ENCODE measurements at regions not wholly inside any gene's neighbourhood (a gene's known extent, or its start where the extent isn't known, plus 50 kb on each side); places are given as distances from the start of the nearest gene placed in this dataset.

DNA sequence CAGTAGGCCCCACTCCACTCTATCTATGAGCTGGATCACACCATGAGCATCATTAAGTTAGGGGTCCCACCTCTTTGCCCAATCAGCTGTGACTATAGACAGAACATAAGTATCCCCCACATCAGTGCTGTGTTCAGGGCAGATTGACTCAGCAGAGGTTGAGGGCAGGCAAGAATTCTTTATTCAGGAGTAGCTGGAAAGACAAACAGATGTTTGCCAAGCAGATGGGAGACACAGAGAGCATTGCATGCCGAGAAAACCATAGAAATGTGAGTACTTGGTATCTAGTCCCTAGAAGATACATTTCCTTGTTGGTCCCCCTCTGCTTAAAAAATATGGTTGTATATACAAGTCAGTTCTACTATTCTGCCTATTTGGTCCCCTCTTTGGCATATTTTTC, 440.8 kb downstream of the RAP2B start:
- intact Hi-C loops (cut with DNase I), result no loop called here
- 88% methylated on average over 1 of the region's 1 CpG for WGBS

DNA sequence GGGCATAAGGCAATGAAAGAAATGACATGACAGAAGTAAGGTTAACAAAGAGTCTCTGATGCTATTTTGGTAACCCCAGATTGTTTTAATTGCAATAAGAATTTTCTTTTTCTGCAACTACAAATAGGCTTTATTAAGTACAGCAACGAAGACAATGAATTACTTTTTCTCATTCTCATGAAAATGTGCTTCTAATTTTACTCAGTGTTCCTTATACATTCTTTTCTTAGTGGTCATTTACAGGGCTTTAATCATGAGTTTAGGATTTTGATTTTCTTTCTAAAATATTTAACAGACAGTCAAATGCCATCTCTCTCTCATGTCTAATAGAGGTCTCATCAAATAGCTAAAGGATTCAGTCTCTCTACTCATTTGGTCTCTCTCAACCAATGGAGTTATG, 452.1 kb downstream of the RAP2B start:
- DNase-seq (ENCODE audit: extremely low spot score), result no peak
- WGBS, result 74% methylated on average over 1 of the region's 1 CpG

More for the DNA sequence above, 440.8 kb downstream of the RAP2B start:
- DNase-seq (ENCODE audit: extremely low spot score), result no peak
- no peak overlapping the region for H3K27ac ChIP-seq (replicated peaks in 1 of 4)
- no peaks in the 10 kb centered on the region for H3K9me3 ChIP-seq
- H3K4me3 ChIP-seq, result no peak overlapping the region
- no peaks in the 10 kb centered on the region for H3K36me3 ChIP-seq
- TF ChIP-seq EP300 (IDR thresholded peaks at IDR 0.05) (no peak), POLR2A (IDR thresholded peaks at IDR 0.05; ENCODE audit: low read depth) (no peak), POLR2AphosphoS5 (IDR thresholded peaks at IDR 0.05) (no peak)
- TF ChIP-seq, protein P1, sequence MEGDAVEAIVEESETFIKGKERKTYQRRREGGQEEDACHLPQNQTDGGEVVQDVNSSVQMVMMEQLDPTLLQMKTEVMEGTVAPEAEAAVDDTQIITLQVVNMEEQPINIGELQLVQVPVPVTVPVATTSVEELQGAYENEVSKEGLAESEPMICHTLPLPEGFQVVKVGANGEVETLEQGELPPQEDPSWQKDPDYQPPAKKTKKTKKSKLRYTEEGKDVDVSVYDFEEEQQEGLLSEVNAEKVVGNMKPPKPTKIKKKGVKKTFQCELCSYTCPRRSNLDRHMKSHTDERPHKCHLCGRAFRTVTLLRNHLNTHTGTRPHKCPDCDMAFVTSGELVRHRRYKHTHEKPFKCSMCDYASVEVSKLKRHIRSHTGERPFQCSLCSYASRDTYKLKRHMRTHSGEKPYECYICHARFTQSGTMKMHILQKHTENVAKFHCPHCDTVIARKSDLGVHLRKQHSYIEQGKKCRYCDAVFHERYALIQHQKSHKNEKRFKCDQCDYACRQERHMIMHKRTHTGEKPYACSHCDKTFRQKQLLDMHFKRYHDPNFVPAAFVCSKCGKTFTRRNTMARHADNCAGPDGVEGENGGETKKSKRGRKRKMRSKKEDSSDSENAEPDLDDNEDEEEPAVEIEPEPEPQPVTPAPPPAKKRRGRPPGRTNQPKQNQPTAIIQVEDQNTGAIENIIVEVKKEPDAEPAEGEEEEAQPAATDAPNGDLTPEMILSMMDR (IDR thresholded peaks at IDR 0.05), result no peak
- no peaks in the 10 kb centered on the region for H3K27me3 ChIP-seq
- H3K4me1 ChIP-seq, result no peaks in the 10 kb centered on the region

DNA sequence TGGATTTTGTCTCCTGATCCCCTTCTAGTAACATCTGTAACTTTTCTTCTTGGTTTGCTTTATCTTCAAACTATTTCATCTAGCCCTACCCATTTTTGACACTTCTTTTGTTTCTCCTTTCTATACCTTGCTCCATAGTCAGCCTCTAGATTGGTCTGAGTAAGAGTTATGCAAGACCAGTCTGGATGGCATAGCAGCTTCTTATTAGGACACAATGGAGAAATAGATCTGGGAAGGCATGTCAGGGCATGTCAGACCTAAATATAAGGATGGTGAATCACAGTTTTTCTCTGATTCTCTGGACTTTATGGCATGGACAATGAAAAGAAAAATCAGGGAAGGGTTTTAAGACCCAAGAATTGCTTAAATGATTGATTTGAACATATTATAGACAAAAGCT, 452.5 kb downstream of the RAP2B start:
- Histone ChIP-seq H3K9me3 (no peaks in the 10 kb centered on the region), H3K36me3 (no peaks in the 10 kb centered on the region), H3K4me3 (no peak overlapping the region), H3K4me1 (peaks cover 0 to 7% (median 0%) of the 10 kb centered on the region in 4 donors), H3K27ac (replicated peaks in 1 of 4) (no peak overlapping the region), H3K27me3 (no peaks in the 10 kb centered on the region)
- DNase-seq (ENCODE audit: extremely low spot score), result no peak
- no peak for TF ChIP-seq EP300 (IDR thresholded peaks at IDR 0.05)
- TF ChIP-seq, protein P1 (IDR thresholded peaks at IDR 0.05), result no peak
- no peak for TF ChIP-seq POLR2A (IDR thresholded peaks at IDR 0.05; ENCODE audit: low read depth)
- no peak for TF ChIP-seq POLR2AphosphoS5 (IDR thresholded peaks at IDR 0.05)
- intact Hi-C loops (cut with DNase I), result no loop called here

More for the DNA sequence above, 452.1 kb downstream of the RAP2B start:
- intact Hi-C loops (cut with DNase I), result no loop called here
- no peaks in the 10 kb centered on the region for H3K9me3 ChIP-seq
- TF ChIP-seq POLR2AphosphoS5 (IDR thresholded peaks at IDR 0.05) (no peak), EP300 (IDR thresholded peaks at IDR 0.05) (no peak), POLR2A (IDR thresholded peaks at IDR 0.05; ENCODE audit: low read depth) (no peak)
- TF ChIP-seq, protein P1 (IDR thresholded peaks at IDR 0.05), result no peak
- H3K27me3 ChIP-seq, result no peaks in the 10 kb centered on the region
- H3K36me3 ChIP-seq, result no peaks in the 10 kb centered on the region
- no peak overlapping the region for H3K4me3 ChIP-seq
- peaks cover 0 to 7% (median 0%) of the 10 kb centered on the region in 4 donors for H3K4me1 ChIP-seq
- H3K27ac ChIP-seq (replicated peaks in 1 of 4), result no peak overlapping the region

DNA sequence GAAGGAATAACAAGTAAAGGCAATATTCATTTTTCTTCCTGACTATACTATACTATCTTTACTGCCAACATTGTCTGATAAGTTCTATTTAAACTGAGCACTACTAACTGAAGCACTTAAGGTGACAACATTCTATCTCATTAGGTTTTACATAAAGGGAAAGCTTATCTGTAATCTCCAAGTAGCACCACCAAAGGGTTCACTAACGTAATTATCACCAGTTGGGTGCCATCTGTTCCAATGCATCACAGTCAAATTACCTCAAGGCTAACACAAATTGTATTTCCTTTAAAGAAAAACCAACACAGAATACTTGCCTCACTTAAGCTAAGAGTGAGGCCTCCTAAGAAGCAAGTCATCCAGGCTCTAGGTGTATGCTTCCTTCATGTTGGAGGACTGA, 453.8 kb downstream of the RAP2B start:
- TF ChIP-seq, protein P1 (IDR thresholded peaks at IDR 0.05), result no peak
- no peak for TF ChIP-seq EP300 (IDR thresholded peaks at IDR 0.05)
- no peak for TF ChIP-seq POLR2AphosphoS5 (IDR thresholded peaks at IDR 0.05)
- TF ChIP-seq POLR2A (IDR thresholded peaks at IDR 0.05; ENCODE audit: low read depth), result no peak
- H3K27me3 ChIP-seq, result no peaks in the 10 kb centered on the region
- intact Hi-C loops (cut with DNase I), result no loop called here
- no peaks in the 10 kb centered on the region for H3K9me3 ChIP-seq
- WGBS, result 75% methylated on average over 1 of the region's 1 CpG
- H3K4me1 ChIP-seq, result peaks cover 0 to 7% (median 0%) of the 10 kb centered on the region in 4 donors
- H3K4me3 ChIP-seq, result no peak overlapping the region
- H3K36me3 ChIP-seq, result no peaks in the 10 kb centered on the region
- no peak for DNase-seq (ENCODE audit: extremely low spot score)
- no peak overlapping the region for H3K27ac ChIP-seq (replicated peaks in 1 of 4)

DNA sequence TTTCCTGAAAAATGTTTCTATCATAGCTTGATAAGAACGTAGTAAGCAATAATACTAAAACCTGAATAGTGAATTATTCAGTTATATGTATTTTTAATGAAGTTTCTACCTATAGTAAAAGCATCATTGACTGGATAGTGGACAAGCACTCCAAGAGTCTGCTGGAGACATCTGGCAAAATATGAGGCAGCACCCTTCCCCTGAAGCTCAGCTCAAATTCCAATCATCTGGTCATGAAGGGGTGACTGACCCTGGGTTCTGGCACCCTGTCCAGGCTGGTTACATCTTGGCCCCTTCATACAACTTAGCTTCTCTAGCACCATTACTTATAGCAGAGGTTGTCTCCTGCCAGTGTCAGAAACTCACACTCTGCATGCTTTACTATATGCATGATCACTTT, 455.4 kb downstream of the RAP2B start:
- peaks cover 0 to 7% (median 0%) of the 10 kb centered on the region in 4 donors for H3K4me1 ChIP-seq
- H3K9me3 ChIP-seq, result no peaks in the 10 kb centered on the region
- 75% methylated on average over 1 of the region's 1 CpG for WGBS
- intact Hi-C loops (cut with DNase I), result no loop called here
- TF ChIP-seq EP300 (IDR thresholded peaks at IDR 0.05) (no peak), POLR2A (IDR thresholded peaks at IDR 0.05; ENCODE audit: low read depth) (no peak), POLR2AphosphoS5 (IDR thresholded peaks at IDR 0.05) (no peak)
- TF ChIP-seq, protein P1 (IDR thresholded peaks at IDR 0.05), result no peak
- DNase-seq (ENCODE audit: extremely low spot score), result no peak
- no peaks in the 10 kb centered on the region for H3K36me3 ChIP-seq
- no peak overlapping the region for H3K4me3 ChIP-seq
- no peaks in the 10 kb centered on the region for H3K27me3 ChIP-seq
- H3K27ac ChIP-seq (replicated peaks in 1 of 4), result no peak overlapping the region

All from esophagus muscularis mucosa (tissue), 4 donors.